NCI-H345 treated with DMSO at 0.1 percent for 48 hours (cell line): ENCODE measurements at regions not wholly inside any gene's neighbourhood (a gene's known extent, or its start where the extent isn't known, plus 50 kb on each side); places are given as distances from the start of the nearest gene placed in this dataset.
"Not testable (repeated sequence)": the region's sequence is repeated elsewhere in the genome, so short reads cannot be mapped to it uniquely, and the experiment has no call there.

Experiments
- DNase-seq: peaks from one replicate; lab custom pipeline; 2025; ENCODE audit not compliant: unreplicated experiment; lab: John Stamatoyannopoulos, UW

- not testable (repeated sequence) for DNase-seq
Observed at GRCh38 chr2:234697300-234697876, 200.5 kb upstream of the ARL4C start.

GRCh38 chr2:234695981-234696380, 199.1 kb upstream of the ARL4C start:
- DNase-seq, result no peak

- DNase-seq, result no peak
Observed at GRCh38 chr2:234694244-234695013, 197.5 kb upstream of the ARL4C start.

- DNase-seq, result not testable (repeated sequence)
Observed at GRCh38 chr2:234693681-234694190, 196.9 kb upstream of the ARL4C start.

- DNase-seq, result not testable (repeated sequence)
Observed at GRCh38 chr2:234693191-234693590, 196.3 kb upstream of the ARL4C start.

- DNase-seq, result peak; percentile 87
Observed at GRCh38 chr2:234691968-234692955, 195.4 kb upstream of the ARL4C start.

- DNase-seq, result peak; percentile 96
Observed at GRCh38 chr2:234691214-234691575, 194.3 kb upstream of the ARL4C start.

GRCh38 chr2:234690569-234691213, 193.8 kb upstream of the ARL4C start:
- peak; percentile 96 for DNase-seq

GRCh38 chr2:234689911-234690379, 193.1 kb upstream of the ARL4C start:
- no peak for DNase-seq

- no peak for DNase-seq
Observed at GRCh38 chr2:234687718-234688475, 191.0 kb upstream of the ARL4C start.

GRCh38 chr2:234686088-234686890, 189.4 kb upstream of the ARL4C start:
- DNase-seq, result no peak

- DNase-seq, result no peak
Observed at GRCh38 chr2:234684466-234684865, 187.6 kb upstream of the ARL4C start.

GRCh38 chr2:234683950-234684349, 187.1 kb upstream of the ARL4C start:
- no peak for DNase-seq

- DNase-seq, result peak; percentile 91
Observed at GRCh38 chr2:234682492-234683228, 185.8 kb upstream of the ARL4C start.

GRCh38 chr2:234680688-234681619, 184.1 kb upstream of the ARL4C start:
- peak; percentile 79 for DNase-seq

GRCh38 chr2:234679741-234680687, 183.1 kb upstream of the ARL4C start:
- DNase-seq, result no peak
